ENCODE measurements at regions not wholly inside any gene's neighbourhood (a gene's known extent, or its start where the extent isn't known, plus 50 kb on each side); places are given as distances from the start of the nearest gene placed in this dataset.

DNA sequence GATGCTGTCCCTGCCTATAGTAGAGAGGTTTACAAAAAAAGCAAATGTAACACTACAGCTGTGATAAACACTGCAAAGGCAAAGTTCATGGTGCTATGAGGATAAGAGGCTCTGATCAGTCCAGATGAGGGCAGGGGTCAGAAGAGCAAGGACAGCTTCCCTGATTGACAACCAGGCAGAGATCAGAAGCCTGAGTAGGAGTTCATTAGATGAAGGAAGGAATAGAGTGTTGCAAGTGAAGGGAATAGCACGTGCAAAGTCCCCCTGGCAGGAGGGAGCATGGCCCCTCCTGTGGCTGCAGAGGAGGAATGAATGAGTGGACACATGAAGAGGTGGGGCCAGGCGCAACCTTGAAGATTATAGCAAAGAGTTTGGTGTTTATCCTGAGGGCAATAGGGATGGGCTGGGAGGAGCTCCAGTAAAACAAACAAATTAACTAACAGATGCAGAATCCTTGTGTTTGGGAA, 208.4 kb upstream of the IRX5 start:
- DNase-seq, result no peak

DNA sequence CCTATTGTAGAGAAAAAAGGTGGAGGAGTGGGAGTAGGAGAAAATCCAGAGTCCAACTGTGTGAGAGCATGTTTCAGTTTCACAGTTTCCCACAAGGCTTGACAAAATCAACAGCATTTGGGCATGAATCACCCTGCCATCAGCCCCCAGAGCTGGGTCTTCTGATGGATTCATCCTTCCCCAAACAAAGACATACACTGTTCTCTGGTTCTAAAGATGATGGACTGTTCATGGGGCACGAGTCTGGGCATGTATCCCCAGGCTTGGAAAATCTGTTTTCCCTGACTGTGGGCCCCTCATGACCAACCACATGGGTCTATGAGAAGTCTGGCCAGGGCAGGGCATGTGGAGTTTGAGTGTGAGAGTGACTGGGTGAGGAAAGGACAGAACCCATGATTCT, 210.4 kb upstream of the IRX5 start:
- DNase-seq, result no peak

DNA sequence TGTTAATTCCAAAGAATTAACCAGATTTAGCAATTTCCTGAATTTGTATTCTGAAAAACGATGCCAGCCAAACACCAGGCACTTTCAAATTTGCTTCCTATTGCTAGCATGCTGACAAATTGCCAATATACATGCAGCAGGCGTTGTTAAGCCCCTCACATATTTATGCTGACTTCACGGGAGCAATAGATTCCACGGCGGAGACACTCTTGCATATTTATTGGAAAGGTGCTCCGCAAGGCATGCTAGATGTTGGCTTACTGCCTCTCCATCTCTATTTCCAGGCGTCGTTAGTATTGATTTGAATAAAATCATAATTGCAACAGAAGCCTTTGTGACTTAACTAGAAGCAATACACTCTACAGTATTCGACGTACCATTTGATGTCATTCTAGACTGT, 211.0 kb upstream of the IRX5 start:
- no peak for DNase-seq

DNA sequence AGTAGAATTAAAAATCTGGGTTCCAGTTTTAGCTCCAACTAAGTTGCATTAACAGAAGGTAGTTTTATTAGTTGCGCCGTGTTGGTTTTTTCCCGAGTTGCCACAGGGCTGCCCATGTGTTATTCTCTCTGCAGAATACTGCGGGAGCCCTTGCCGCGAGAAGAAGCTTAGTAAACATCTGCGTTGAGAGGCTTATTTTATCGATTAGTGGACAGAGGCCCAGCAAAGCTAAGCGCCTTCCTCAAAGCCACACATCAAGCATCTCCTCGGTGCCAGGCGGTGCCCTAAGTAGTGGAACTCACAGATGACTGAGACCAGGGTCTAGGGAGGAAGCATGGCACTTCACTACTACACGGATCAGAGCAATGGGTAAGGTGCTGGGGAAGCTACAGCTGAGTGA, 212.3 kb upstream of the IRX5 start:
- no peak for DNase-seq

DNA sequence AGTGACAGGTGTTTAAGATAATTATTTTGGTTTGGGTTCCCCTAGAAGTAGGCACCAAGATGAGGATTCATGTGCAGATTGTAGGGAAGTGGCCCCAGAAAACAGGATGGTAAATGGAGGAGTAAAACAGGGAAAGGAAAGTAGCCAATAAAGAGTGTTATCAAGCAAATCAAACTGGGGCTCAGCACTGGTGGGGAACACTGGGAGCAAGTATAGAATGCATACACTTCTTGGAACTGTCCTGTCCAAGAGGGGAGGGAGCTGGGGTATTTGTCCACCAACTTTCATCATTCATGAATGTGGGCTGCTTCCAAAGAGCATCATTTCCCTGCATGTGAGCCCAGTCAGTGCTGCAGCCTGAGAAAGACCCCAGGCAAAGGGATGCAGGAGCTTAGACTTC, 215.7 kb upstream of the IRX5 start:
- DNase-seq, result no peak

DNA sequence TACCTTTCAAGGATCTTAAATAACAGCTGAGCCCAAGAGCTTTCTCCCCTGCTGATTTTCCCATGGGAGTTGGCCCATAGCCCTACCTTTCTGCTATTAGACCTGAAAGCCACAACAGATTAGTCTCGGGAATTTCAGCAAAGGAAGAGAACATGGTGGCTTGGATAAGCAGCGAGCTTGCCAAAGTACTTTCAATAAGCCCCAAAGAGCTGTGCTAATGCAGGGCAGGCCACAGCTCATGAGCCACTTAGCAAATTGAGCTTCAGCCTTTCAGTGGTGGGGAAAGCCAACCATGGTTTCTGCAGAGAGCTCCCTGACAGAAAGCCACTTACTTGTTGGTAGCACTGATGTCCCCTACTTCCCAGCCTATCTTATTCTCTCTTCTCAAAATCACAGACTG, 217.8 kb upstream of the IRX5 start:
- DNase-seq, result no peak

DNA sequence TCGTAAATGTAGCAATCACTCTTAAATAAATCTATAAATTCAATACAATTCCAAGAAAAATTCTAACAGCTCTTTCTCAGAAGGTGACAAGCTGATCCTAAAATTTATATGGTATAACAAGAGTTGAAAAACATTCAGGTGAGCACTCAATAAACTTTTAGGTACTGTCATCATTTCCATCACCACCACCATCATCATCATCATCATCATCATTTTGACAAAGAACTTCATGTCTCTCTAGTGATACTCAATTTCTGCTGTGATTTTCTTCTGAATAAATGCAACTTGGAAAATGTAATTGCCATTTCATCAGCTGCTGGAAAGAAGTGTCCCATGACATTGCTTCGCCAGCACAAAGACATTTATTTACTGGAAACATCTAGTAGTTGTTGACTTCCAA, 222.9 kb upstream of the IRX5 start:
- no peak for DNase-seq

DNA sequence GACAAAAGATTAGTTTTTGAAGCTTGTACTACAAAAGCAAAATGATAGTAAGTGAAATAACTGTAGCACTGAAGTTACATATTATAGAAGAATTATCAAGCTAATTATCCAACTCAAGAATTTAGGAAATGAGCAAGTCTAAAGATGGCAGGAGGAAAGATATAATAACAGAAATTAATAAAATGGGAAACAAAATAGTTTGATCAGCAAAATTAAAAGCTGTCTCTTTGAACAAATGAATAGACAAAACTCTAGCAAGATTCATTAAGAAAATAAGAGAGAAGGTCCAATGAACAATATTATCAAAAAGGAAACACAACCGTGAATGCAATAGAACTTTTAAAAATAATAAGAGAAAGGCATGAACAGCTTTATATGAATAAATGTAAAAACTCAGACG, 224.3 kb upstream of the IRX5 start:
- no peak for DNase-seq

DNA sequence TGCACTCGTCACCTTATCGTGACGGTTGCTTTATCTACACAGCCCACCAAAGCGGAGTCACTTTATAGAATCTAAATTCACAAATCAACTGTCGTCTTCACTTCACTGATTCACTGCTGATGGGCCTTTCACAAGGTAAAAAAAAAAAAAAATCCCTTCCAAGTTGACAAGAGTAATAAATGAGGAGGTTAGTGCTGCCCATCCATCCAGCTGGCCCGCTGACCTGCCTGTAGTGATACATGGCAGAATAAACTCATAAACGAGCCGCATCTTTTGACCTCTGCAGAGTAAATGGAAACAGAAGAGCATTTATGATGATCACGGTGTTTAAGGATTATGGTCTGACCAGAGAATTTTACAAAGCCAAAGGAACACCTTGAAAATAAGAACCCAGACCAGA, 227.3 kb upstream of the IRX5 start:
- no peak for DNase-seq

DNA sequence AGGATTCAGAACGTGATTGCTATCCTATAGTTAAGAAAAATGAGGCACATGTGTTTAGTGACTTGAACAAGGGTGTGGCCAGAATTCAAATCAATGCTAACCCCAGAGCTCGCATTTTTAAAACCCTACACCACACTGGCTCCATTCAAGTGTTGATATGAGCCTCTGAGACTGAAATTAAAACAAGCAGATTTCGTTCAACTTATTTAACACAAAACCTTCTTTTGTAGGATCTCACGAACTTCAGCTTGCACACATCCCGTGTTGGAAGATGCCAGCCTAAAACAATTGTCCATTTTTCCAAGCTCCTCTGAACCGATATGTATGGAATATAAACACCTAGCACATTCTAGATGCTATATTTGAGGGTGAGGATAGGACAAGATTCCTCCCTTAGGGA, 231.0 kb upstream of the IRX5 start:
- no peak for DNase-seq

DNA sequence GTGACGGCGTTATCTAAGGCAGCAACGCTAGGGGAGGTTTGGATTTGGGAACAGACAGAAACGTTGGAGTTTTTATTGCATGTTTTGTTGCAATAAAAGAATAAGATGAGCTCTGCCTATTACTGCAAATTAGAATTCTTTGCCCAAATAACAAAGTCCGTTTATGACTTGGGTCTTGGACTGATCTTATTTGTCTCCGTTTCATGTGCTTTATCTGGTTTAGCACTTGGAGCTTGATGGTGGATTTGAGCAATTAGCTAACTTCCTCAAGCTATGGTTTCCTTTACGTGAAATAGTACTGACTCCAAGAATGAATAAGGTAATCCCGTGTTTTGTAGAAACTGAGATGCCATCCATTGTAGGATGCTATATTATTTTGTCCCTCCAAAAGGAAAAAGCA, 233.0 kb upstream of the IRX5 start:
- no peak for DNase-seq

DNA sequence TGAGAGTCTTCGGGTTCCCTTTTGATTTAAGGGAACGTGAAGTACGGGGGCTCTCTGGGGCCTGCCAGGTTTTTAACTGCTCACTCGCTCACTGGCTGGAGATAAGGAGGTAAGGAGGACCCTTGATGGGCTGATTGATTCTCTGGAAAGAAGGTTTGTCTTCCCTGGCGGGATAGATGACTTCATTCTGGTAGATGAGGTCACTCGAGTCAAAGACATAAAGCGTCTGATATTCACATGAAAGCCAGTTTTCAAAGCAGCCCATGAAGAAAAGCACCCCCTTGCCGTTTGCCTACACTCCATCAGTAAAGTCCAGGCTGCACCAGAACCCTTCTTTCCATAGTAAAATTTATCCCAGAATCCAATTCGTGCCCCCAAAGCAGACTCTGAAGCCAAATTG, 233.7 kb upstream of the IRX5 start:
- no peak for DNase-seq

DNA sequence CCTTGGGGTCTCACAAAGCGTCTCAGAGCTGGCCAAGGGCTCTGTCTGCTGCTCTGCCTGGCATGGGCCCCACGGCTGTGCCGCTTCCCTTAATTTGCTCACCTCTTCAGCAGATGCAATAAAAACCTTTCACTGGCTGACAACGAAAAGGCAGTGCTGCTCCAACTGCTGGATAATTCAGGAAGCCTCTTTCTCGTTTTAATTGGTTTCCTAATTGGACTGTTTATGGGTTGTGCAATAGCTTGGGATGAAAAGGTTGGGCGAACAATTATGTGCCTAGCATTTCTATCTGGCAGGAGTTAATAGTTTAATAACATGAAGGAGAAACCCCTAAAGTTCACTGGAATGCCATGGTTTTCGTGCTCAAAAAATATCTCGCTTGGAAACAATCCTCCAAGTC, 234.1 kb upstream of the IRX5 start:
- DNase-seq, result peak; percentile 25

DNA sequence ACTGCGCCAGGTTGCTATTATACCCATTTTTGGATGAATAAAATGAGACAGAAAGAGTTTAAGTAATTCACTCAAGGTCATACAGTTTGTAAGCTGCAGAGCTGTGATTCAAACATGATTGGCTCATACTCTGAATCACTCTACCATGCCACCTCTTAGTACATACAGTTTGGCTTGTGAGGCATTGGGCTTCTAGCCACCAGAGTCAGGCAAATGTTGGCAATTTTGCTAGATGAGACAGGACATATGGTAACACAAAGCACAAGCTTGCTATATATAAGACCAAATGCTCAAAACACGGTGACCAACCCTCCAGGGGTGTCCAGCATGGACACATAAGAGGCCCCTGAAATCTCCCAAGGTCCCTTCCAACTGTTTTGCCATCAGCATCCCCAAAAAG, 236.0 kb upstream of the IRX5 start:
- DNase-seq, result no peak

DNA sequence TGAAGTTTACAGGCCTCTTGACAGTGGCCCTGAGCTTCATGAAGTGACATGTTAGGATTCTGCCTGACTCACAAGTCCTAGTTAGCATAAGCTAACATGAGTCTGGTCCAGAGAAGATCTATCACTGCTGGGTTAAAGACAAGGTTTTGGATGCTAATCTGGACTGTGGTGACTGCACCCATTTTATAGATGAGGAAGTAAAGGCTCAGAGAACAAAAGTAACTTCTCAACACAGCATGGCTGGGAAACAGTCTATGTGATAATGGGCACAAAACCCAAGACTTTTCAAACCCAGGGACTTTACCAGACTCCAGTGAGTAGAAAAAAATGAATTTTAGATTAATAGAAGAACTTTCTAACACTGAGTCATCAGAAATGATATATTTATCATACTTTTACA, 236.8 kb upstream of the IRX5 start:
- DNase-seq, result no peak

DNA sequence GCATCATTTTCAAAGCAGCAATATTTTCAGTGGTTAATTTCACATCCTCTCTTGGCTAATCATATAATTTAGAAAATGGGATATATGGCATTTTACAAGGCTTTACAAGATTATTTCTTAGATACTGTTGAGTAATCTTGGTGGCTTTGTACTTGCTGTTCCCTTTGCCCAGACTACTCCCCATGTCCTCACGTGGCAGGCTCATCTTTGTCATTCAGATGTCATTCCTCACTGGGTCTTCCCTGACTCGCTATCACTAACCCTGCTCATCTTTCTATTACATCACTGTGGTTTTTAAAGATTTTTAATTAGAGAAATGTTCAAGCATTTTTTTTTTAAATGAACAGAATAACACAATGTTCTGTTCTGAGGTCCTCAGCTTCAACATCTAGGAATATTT, 240.0 kb upstream of the IRX5 start:
- DNase-seq, result no peak

DNA sequence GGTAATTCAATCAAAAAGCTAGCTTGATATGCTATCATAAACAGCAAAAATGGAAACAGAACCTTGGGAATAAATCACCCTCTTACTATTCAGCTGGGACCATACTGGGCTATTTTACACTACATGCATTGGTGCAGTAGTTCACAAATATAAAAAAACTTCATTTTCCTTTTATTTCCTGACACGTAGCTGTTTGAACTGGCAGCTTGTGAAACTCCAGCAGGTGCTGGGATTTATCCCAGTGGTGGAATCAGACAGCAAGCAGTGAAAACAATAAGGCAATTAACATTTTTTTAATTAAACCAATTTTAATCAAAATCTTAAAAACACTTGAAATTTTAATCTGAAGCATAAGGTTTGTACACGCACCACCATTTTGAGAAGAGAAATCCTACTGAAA, 240.4 kb upstream of the IRX5 start:
- no peak for DNase-seq

DNA sequence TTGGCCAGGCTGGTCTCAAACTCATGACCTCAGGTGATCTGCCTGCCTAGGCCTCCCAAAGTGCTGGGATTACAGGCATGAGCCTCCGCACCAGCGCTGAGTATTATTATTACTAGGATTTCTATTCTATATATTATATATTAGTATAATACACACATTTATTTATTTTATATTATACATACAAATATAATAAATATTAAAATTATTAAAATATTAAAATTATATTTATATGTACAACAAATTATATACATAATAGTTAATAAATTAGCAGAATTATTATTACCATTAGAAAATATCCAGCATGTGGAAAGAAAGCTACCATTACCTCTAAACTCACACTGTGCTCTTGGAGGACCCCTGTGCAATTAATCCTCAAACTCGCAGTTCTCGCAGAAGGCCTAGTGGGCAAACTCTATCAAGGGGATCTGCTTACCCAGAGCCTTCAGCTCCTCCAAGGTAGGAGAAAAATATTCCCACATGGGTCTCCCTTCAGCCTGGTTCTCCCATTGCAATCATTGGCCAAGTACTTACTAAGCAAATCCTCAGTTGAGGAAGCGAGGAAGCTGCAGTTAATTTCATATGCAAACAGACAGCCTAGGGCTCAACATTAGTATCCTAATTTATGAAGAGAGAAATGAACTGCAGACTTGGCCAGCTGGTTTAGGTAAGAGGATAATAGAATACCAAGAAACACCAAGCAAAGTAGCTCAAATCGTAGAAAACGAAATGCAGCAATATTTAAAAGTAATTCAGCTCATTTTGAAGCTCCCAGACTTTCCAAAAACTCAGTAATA, 241.4 kb upstream of the IRX5 start:
- no peak for DNase-seq

DNA sequence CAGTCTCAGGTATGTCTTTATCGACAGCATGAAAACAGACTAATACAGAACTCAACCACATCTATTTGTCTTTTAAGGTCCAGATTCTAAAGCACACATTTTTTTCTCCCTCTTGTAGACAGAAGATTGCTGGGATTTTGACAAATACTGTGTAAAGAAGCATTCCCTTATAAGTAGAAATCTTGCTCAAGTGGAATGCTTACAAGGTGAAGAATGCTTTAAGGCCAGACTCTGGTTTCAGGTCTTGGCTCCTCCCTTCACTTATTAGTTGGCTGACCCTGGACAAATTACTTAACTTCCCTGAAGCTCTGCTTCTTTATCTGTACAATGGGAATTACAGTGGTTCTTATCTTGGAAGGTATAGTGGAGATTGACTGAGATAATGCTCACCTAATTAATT, 242.3 kb upstream of the IRX5 start:
- DNase-seq, result no peak

DNA sequence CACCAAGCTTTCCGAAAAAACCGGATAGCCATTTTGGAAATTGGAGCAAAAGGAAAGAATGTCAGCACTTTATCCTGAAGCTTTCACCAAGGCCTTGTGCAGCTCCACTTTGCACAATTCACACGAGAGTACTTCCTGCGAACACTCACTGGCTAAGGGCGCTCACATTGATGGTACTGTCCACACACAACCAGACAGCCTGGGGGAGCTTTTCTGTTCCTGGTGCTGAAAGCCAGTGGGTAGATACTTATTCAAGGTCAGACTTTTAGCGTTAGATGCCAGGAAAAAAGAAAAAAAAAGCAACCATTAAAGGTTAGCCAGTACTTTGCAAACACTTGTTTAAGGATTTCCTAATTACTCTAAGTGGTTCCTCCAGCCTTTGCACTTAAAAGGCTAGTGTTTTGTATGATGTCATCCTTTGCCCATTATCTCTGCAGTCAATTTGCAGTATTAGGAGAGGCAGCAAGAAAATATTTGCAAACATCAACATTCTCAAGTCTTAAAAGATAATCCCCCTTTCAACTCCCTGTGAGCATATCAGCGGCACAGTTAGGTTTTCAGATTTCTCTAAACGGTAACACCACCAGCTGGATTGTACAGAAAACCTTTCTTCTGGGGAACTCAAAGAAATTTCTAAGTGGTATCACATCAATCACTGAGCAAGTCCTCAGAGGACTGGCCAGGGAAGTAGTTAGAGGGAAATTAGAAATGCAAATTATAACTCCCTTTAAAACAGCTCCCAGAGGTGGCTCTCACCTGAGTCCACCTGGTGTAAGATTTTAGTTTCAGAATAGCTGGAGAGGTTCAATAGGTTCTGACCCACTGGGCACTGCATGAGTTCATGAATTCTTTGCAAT, 243.4 kb upstream of the IRX5 start:
- no peak for DNase-seq

DNA sequence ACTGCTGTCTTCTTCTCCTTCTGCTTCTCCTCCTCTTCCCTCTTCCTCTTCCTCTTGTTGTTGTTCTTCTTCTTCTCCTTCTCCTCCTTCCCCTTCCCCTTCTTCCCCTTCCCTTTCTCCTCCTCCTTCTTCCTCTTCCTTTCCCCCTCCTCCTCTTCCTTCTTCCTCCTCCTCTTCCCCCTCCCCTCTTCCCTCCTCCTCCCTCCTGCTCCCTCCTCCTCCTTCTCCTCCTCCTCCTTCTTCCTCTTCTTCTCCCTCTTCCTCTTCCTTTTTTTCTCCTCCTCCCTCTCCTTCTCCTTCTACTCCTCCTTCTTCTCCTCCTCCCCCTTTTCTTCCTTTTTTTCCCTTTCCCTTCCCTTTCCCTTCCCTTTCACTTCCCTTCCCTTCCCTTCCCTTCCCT, 245.0 kb upstream of the IRX5 start:
- DNase-seq, result no peak

DNA sequence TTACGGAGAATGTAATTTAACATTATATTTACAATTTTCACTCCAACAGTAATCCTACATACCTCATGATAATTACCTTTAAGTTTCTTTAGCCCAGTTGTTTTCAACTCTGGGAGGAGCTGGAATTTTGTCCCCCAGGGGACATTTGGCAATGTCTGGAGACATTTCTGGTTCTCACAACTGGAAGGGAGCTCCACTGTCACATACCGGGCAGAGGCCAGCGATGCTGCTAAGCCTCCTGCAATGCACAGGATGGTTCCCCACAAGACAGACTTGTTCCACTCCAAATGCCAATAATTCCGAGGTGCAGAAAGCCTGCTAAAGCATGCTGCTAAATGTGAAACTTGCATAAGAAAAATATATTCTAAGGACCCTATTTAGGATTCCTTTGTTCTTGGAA, 251.1 kb upstream of the IRX5 start:
- DNase-seq, result no peak

DNA sequence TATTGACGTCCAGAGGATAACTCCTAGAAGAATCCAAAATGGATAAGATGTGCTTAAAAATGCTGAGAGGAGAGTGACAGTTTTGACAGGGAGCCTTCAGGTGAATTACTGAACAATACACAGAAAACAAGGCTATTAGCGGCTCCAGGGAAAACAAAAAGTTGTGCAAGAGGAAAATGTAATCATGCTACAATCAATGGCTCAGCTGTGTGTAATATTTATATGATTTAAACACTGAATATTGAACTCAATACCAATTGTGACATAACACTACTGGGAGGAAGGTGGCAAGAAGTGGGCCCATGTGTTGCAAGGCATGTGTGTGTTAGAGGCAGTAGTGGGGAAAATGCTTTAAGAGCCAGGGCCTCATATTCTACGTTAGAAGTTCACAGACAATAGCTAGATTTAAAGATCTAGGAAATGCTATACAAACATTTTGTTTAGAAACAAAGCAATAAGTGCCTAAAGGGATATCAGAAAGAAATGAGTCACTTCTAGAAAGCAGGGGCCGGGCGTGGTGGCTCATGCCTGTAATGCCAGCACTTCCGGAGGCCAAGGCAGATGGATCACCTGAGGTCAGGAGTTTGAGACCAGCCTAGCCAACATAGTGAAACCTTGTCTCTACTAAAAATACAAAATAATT, 253.2 kb upstream of the IRX5 start:
- DNase-seq, result no peak

DNA sequence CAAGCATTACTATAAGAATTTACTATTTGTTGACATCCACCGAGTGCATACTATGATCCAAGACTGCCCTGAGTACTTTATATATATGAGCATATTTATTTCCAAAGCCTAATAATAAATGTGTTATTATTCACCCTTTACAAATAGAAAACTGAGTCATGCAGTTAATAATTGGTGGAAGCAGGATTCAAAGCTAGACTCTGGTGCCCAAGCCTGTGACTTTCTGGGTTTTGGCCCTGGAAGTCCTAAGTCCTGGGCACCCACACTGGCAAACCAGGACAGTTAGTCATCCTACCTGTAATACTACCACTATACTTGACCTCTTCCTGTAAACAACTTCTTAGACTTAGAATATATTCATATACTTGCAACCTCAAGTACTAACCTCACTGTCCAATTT, 257.4 kb upstream of the IRX5 start:
- DNase-seq, result no peak

All from NCI-H1694 (cell line).